GM20000 (cell line): ENCODE measurements at regions not wholly inside any gene's neighbourhood (a gene's known extent, or its start where the extent isn't known, plus 50 kb on each side); places are given as distances from the start of the nearest gene placed in this dataset.

Experiments used
- DNase-seq: peaks from one replicate; pipeline ENCODE4 v3.0.0; 2012; ENCODE audit warnings: low spot score
- CTCF ChIP-seq: IDR thresholded peaks from 2 replicates; pipeline ENCODE4 v1.5.1; 2012; ENCODE audit warnings: mild to moderate bottlenecking, control low read depth; ENCODE audit errors: extremely low read depth, missing control alignments

- no peak for TF ChIP-seq CTCF
- no peak for DNase-seq
Observed at GRCh38 chrX:20477836-20478524, 211.3 kb upstream of the RPS6KA3 start.

- no peak for DNase-seq
- no peak for TF ChIP-seq CTCF
Observed at GRCh38 chrX:20477219-20477618, 210.5 kb upstream of the RPS6KA3 start.

- no peak for TF ChIP-seq CTCF
Observed at GRCh38 chrX:20472620-20473258, 206.0 kb upstream of the RPS6KA3 start.

GRCh38 chrX:20472148-20472547 is 205.4 kb upstream of the RPS6KA3 start:
- DNase-seq = no peak
- no peak for TF ChIP-seq CTCF

More at GRCh38 chrX:20472620-20473258, 206.0 kb upstream of the RPS6KA3 start:
- no peak for DNase-seq

- DNase-seq = no peak
- no peak for TF ChIP-seq CTCF
Observed at GRCh38 chrX:20471483-20471882, 204.8 kb upstream of the RPS6KA3 start.

- no peak for DNase-seq
Observed at GRCh38 chrX:20463296-20464075, 196.8 kb upstream of the RPS6KA3 start.

More at GRCh38 chrX:20463296-20464075, 196.8 kb upstream of the RPS6KA3 start:
- TF ChIP-seq CTCF = no peak
